ENCODE measurements at regions not wholly inside any gene's neighbourhood (a gene's known extent, or its start where the extent isn't known, plus 50 kb on each side); places are given as distances from the start of the nearest gene placed in this dataset.

DNA sequence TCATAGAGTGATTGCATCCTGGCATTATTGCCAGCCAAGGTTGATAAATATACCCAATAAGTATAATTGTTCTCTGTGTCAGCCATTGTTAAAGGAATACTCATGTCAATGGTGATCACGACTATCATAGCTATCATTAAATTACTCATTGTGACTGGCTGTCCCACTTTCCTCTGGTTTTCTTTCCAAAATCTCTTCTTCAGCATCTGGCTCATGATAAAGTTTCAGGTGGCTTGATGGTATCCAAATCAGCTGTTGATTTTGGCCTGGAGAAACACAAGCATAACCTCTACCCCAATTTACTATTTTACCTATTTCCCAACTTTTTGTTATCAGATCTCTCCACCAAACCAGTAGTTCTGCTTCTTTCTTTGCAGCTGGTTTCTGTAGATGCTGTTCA, 67.1 kb upstream of the SPIN2A start:
- no peak for DNase-seq

DNA sequence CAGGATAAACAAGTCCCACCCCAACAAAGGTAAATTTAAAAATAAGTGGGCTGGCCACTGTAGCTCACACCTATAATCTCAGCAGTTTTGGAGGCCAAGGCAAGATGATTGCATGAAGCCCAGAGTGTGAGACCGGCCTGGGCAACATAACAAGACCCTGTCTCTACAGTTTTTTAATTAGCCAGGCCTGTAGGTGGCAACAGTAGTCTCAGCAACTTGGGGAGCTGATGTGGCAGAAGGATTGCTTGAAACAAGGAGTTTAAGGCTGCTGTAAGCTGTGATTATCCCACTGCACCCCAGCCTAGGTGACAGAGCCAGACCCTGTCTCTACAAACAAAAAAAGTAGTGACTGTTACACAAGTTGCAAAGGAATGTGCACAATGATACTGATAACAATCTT, 74.6 kb upstream of the FAAH2 start:
- no peak for DNase-seq

DNA sequence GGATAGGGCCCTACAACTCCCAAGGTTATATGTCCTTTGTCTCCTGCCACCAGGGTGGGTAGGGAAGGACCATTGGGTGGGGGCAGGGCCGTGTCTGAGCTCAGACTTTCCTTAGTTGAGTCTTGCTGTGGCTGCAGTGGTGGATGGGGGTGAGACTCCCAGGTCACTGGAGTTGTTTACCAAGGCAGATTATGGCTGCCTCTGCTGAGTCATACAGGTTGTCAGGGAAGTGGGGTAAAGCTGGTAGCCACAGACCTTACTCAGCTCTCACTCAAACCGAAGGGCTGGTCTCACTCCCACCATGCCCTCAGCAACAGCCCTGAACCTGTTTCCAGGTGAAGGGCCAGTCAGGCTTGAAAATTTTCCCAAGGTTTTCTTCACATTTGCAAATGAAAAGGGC, 58.8 kb upstream of the FAAH2 start:
- DNase-seq, result peak in 1 of 2 experiments; percentile 33

DNA sequence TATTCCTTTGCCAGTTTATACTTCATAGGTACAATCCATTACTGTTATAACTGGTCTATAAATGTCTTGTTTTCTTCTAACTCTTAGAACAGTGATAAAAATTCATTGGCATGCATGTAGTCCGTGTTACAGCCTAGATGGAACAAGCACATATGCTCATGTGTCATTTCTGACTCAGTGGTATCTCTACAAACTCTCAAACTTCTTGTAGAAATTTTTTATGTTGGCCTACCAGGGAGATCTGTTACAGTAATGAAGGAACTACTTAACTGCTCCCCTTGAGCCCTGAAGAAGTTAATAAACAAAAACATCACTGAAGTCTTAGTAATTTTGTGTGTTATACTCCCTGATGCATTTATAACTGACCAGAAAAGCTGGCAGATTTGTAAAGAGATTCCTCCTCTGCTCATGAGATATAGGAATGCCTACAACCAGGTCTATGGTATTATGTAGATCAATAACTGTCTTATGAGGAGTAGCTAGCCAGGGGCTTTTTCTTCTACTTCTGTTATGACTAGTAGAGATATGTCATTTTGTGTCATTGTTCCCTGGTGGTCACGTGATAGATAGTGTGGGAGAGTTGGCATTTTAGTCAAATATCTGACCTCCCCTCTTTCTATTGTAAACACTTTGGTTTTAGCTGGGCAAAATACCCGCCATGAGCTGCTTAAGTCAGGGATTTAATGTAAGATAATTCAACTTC, 53.7 kb upstream of the FAAH2 start:
- no peak for DNase-seq

Measured in activated T-cell treated with anti-CD3 and anti-CD28 coated beads, Interleukin-2, amount 50 U/mL, for 48 hours (primary cell).